Fibroblast of skin of right biceps (primary cell): ENCODE measurements at regions not wholly inside any gene's neighbourhood (a gene's known extent, or its start where the extent isn't known, plus 50 kb on each side); places are given as distances from the start of the nearest gene placed in this dataset.

Experiments
- DNase-seq: peaks from one replicate; pipeline ENCODE4 v3.0.0-alpha.2; 2013

- no peak for DNase-seq
Measured at GRCh38 chr7:48703466-48703865, 220.9 kb upstream of the CDC14C start.

- no peak for DNase-seq
Measured at GRCh38 chr7:48708122-48708521, 216.2 kb upstream of the CDC14C start.

GRCh38 chr7:48708635-48709034 lies 215.7 kb upstream of the CDC14C start:
- no peak for DNase-seq

- no peak for DNase-seq
Measured at GRCh38 chr7:48710995-48711394, 213.4 kb upstream of the CDC14C start.

GRCh38 chr7:48718731-48719378 lies 205.5 kb upstream of the CDC14C start:
- DNase-seq, result no peak

GRCh38 chr7:48728799-48729198 lies 195.5 kb upstream of the CDC14C start:
- no peak for DNase-seq

GRCh38 chr7:48734695-48735406 lies 189.5 kb upstream of the CDC14C start:
- no peak for DNase-seq

- DNase-seq, result no peak
Measured at GRCh38 chr7:48741545-48741944, 182.8 kb upstream of the CDC14C start.

- no peak for DNase-seq
Measured at GRCh38 chr7:48742079-48742798, 182.1 kb upstream of the CDC14C start.

- DNase-seq, result no peak
Measured at GRCh38 chr7:48748081-48748833, 176.1 kb upstream of the CDC14C start.

- DNase-seq, result no peak
Measured at GRCh38 chr7:48755061-48755555, 169.2 kb upstream of the CDC14C start.

- DNase-seq, result no peak
Measured at GRCh38 chr7:48759431-48760080, 164.8 kb upstream of the CDC14C start.

- peak; percentile 1 for DNase-seq
Measured at GRCh38 chr7:48760528-48761265, 163.7 kb upstream of the CDC14C start.

GRCh38 chr7:48780862-48781261 lies 143.5 kb upstream of the CDC14C start:
- DNase-seq, result no peak

- DNase-seq, result peak; percentile 40
Measured at GRCh38 chr7:48781752-48782151, 142.6 kb upstream of the CDC14C start.

GRCh38 chr7:48782511-48782910 lies 141.8 kb upstream of the CDC14C start:
- peak; percentile 17 for DNase-seq

GRCh38 chr7:48786951-48787350 lies 137.4 kb upstream of the CDC14C start:
- no peak for DNase-seq

GRCh38 chr7:48803250-48803649 lies 121.1 kb upstream of the CDC14C start:
- no peak for DNase-seq

- no peak for DNase-seq
Measured at GRCh38 chr7:48806731-48807130, 117.6 kb upstream of the CDC14C start.

GRCh38 chr7:48811071-48811470 lies 113.3 kb upstream of the CDC14C start:
- no peak for DNase-seq

- no peak for DNase-seq
Measured at GRCh38 chr7:48813472-48813871, 110.9 kb upstream of the CDC14C start.

- no peak for DNase-seq
Measured at GRCh38 chr7:48822138-48822537, 102.2 kb upstream of the CDC14C start.
